ENCODE measurements at regions not wholly inside any gene's neighbourhood (a gene's known extent, or its start where the extent isn't known, plus 50 kb on each side); places are given as distances from the start of the nearest gene placed in this dataset.

- TF ChIP-seq CTCF (conservative IDR thresholded peaks at IDR 0.05; ENCODE audit: low read length) (no peak), EZH2phosphoT487 (IDR thresholded peaks at IDR 0.05; ENCODE audit: borderline replicate concordance) (no peak)
Observed at GRCh38 chr22:47780281-47780875, 1017.9 kb downstream of the TBC1D22A start.
